Upper lobe of left lung (tissue), 6 donors: ENCODE measurements at regions not wholly inside any gene's neighbourhood (a gene's known extent, or its start where the extent isn't known, plus 50 kb on each side); places are given as distances from the start of the nearest gene placed in this dataset.

ENCODE experiments used
- ATAC-seq, 2 donors: fragments of 200-7000 bp; cut with Tn5 transposase; one replicate each; pipeline ENCODE4 v1.9.1; 2022; ENCODE audit warnings: mild to moderate bottlenecking in 2 of 2, moderate library complexity in 2 of 2; ENCODE audit not compliant: low FRiP score in 2 of 2
- DNase-seq, 2 donors: peaks; one replicate each; pipeline ENCODE4 v3.0.0-alpha.2; 2019 to 2020
- H3K27ac ChIP-seq, 4 donors: fragments of 200-600 bp; sonication (generic); one replicate each; pipeline ENCODE4 v1.5.1; 2016 to 2019
- H3K27me3 ChIP-seq, 4 donors: fragments of 200-600 bp; sonication (generic); one replicate each; pipeline ENCODE4 v1.5.1; 2017 to 2019
- H3K36me3 ChIP-seq, 4 donors: fragments of 200-600 bp; sonication (generic); one replicate each; pipeline ENCODE4 v1.5.1; 2016 to 2019
- H3K4me1 ChIP-seq, 4 donors: fragments of 200-600 bp; sonication (generic); one replicate each; pipeline ENCODE4 v1.5.1; 2018 to 2019
- H3K4me3 ChIP-seq, 4 donors: fragments of 200-600 bp; sonication (generic); one replicate each; pipeline ENCODE4 v1.5.1; 2017 to 2019; ENCODE audit warnings: mild to moderate bottlenecking in 2 of 4, moderate library complexity in 1 of 4
- H3K9me3 ChIP-seq, 4 donors: fragments of 200-600 bp; sonication (generic); one replicate each; pipeline ENCODE4 v1.5.1; 2018 to 2019
- EP300 ChIP-seq, 4 donors: sonication (generic); formaldehyde crosslinking; IDR thresholded peaks; one replicate each; pipeline ENCODE4 v1.5.1; 2017; ENCODE audit warnings: antibody characterized with exemption in 4 of 4, control low read depth in 2 of 4
- POLR2A ChIP-seq, 4 donors: fragments of 450-650 bp; IDR thresholded peaks; one replicate each; pipeline ENCODE4 v1.5.1; 2016 to 2017; ENCODE audit warnings: antibody characterized with exemption in 4 of 4, mild to moderate bottlenecking in 2 of 4
- POLR2AphosphoS5 ChIP-seq, 2 donors: sonication (generic); formaldehyde crosslinking; IDR thresholded peaks; one replicate each; pipeline ENCODE4 v1.5.1; 2017; ENCODE audit warnings: antibody characterized with exemption in 2 of 2
- whole genome bisulfite sequencing, 2 donors: methylation state at CpG; one replicate each; pipeline ENCODE4 v1.1.5; 2017 to 2018; 5-methylcytosine and 5-hydroxymethylcytosine counted together
- TF ChIP-seq, protein P1 (sequence below), 6 experiments: fragments of 450-650 bp in 4 of 6; fragments of 200-600 bp in 2 of 6; sonication (generic) in 2 of 6; IDR thresholded peaks; one replicate each; pipeline ENCODE4 v1.5.1; 2016 to 2019; ENCODE audit warnings: antibody characterized with exemption in 6 of 6
- donor health status: DM: no; HTN: no; CAD: no; lungs with moderate emphysema.
- donor health status: DM: no; HTN: yes; CAD: no; lungs with severe emphysema.

GRCh38 chr2:41907771-41908207 lies 140.0 kb upstream of the PKDCC start:
- ATAC-seq, result no peak
- H3K9me3 ChIP-seq, result no peaks in the 10 kb centered on the region
- WGBS, 2 donors, result 78 to 90% methylated on average over 4 of the region's 4 CpGs
- no peak for DNase-seq
- H3K27ac ChIP-seq, result no peak overlapping the region
- TF ChIP-seq POLR2AphosphoS5 (IDR thresholded peaks at IDR 0.05) (no peak), EP300 (IDR thresholded peaks at IDR 0.05) (no peak), POLR2A (IDR thresholded peaks at IDR 0.05) (no peak)
- TF ChIP-seq, protein P1, sequence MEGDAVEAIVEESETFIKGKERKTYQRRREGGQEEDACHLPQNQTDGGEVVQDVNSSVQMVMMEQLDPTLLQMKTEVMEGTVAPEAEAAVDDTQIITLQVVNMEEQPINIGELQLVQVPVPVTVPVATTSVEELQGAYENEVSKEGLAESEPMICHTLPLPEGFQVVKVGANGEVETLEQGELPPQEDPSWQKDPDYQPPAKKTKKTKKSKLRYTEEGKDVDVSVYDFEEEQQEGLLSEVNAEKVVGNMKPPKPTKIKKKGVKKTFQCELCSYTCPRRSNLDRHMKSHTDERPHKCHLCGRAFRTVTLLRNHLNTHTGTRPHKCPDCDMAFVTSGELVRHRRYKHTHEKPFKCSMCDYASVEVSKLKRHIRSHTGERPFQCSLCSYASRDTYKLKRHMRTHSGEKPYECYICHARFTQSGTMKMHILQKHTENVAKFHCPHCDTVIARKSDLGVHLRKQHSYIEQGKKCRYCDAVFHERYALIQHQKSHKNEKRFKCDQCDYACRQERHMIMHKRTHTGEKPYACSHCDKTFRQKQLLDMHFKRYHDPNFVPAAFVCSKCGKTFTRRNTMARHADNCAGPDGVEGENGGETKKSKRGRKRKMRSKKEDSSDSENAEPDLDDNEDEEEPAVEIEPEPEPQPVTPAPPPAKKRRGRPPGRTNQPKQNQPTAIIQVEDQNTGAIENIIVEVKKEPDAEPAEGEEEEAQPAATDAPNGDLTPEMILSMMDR (IDR thresholded peaks at IDR 0.05), result no peak
- H3K4me1 ChIP-seq, result no peaks in the 10 kb centered on the region
- H3K36me3 ChIP-seq, result no peaks in the 10 kb centered on the region
- H3K27me3 ChIP-seq, result no peaks in the 10 kb centered on the region
- no peak overlapping the region for H3K4me3 ChIP-seq

DNA sequence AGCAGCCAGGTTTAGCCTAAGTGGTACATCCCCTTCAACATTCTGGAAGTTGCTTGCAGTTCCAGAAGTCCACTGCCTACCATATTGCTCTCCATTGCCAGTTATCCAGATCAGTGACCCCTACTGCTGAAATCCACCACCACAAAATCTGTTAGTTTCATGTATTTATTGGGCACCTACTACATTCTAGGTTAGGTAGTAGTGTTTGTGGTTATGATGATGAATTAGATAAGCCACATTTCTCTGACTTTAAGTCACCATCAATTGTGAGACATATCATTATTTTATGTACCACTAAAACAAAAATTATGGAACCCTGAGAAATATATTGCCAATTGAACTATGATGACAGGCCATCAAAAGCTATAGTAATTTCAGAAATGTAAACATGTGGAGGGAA lies 139.5 kb upstream of the PKDCC start:
- ATAC-seq (no peak), DNase-seq (no peak)
- Histone ChIP-seq H3K4me1 (no peaks in the 10 kb centered on the region), H3K27me3 (no peaks in the 10 kb centered on the region), H3K27ac (no peak overlapping the region), H3K36me3 (no peaks in the 10 kb centered on the region), H3K9me3 (no peaks in the 10 kb centered on the region), H3K4me3 (no peak overlapping the region)
- TF ChIP-seq EP300 (IDR thresholded peaks at IDR 0.05), result no peak
- TF ChIP-seq POLR2AphosphoS5 (IDR thresholded peaks at IDR 0.05), result no peak
- TF ChIP-seq, protein P1 (IDR thresholded peaks at IDR 0.05), result no peak
- TF ChIP-seq POLR2A (IDR thresholded peaks at IDR 0.05), result no peak

DNA sequence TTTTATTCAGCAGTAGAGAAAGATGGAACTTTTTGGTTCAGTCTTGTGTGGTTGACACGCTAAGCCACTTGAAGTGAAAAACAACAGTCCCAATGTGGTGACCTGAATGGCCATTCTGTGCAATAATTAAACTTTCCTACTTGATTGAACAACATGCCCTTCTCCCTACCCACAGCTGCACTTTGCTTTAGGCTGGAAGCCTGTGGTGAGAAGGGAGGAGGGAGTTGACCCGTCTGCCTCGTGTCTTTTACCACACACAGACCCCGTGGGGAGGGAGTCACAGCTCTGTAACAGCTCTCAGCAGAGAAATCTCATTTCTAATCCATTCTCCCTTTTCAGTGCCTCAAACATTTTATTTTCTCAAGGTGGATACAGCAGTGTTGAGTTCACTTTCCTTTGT lies 138.2 kb upstream of the PKDCC start:
- no peaks in the 10 kb centered on the region for H3K27me3 ChIP-seq
- no peak overlapping the region for H3K4me3 ChIP-seq
- ATAC-seq (no peak), DNase-seq (no peak)
- H3K4me1 ChIP-seq, result peaks cover 0 to under 1% (median 0%) of the 10 kb centered on the region in 4 donors
- TF ChIP-seq EP300 (IDR thresholded peaks at IDR 0.05), result no peak
- no peak for TF ChIP-seq POLR2A (IDR thresholded peaks at IDR 0.05)
- TF ChIP-seq, protein P1 (IDR thresholded peaks at IDR 0.05), result no peak
- TF ChIP-seq POLR2AphosphoS5 (IDR thresholded peaks at IDR 0.05), result no peak
- H3K9me3 ChIP-seq, result no peaks in the 10 kb centered on the region
- WGBS, 2 donors, result 39 to 47% methylated on average over 4 of the region's 4 CpGs
- H3K36me3 ChIP-seq, result no peaks in the 10 kb centered on the region
- H3K27ac ChIP-seq, result no peak overlapping the region

GRCh38 chr2:41910126-41910525 lies 137.7 kb upstream of the PKDCC start:
- Histone ChIP-seq H3K4me1 (peaks cover 0 to 3% (median 0%) of the 10 kb centered on the region in 4 donors), H3K27ac (no peak overlapping the region), H3K36me3 (no peaks in the 10 kb centered on the region), H3K4me3 (no peak overlapping the region), H3K27me3 (no peaks in the 10 kb centered on the region), H3K9me3 (no peaks in the 10 kb centered on the region)
- TF ChIP-seq POLR2AphosphoS5 (IDR thresholded peaks at IDR 0.05), result no peak
- no peak for TF ChIP-seq POLR2A (IDR thresholded peaks at IDR 0.05)
- TF ChIP-seq, protein P1 (IDR thresholded peaks at IDR 0.05), result no peak
- TF ChIP-seq EP300 (IDR thresholded peaks at IDR 0.05), result no peak
- no peak for DNase-seq
- ATAC-seq, result no peak
- WGBS, 2 donors, result 43 to 70% methylated on average over 1 of the region's 1 CpG

GRCh38 chr2:41911033-41911432 lies 136.8 kb upstream of the PKDCC start:
- ATAC-seq (no peak), DNase-seq (no peak)
- no peak overlapping the region for H3K27ac ChIP-seq
- H3K9me3 ChIP-seq, result no peaks in the 10 kb centered on the region
- H3K4me1 ChIP-seq, result peaks cover 0 to 3% (median 0%) of the 10 kb centered on the region in 4 donors
- H3K27me3 ChIP-seq, result no peaks in the 10 kb centered on the region
- TF ChIP-seq, protein P1 (IDR thresholded peaks at IDR 0.05), result no peak
- TF ChIP-seq EP300 (IDR thresholded peaks at IDR 0.05) (no peak), POLR2A (IDR thresholded peaks at IDR 0.05) (no peak), POLR2AphosphoS5 (IDR thresholded peaks at IDR 0.05) (no peak)
- no peaks in the 10 kb centered on the region for H3K36me3 ChIP-seq
- WGBS, 2 donors, result 84 to 86% methylated on average over 3 of the region's 3 CpGs
- H3K4me3 ChIP-seq, result no peak overlapping the region
